ENCODE measurements at regions not wholly inside any gene's neighbourhood (a gene's known extent, or its start where the extent isn't known, plus 50 kb on each side); places are given as distances from the start of the nearest gene placed in this dataset.

GRCh38 chr10:124210263-124210662 is 116.9 kb upstream of the CHST15 start:
- no peak overlapping the region for H2BK120ac ChIP-seq (ENCODE audit: low read depth, low read length)
- no peak overlapping the region for H3K14ac ChIP-seq (ENCODE audit: low read length)
- H2BK5ac ChIP-seq (ENCODE audit: low read length): no peak overlapping the region
- no peak overlapping the region for H3K27ac ChIP-seq (replicated peaks; ENCODE audit: low read length)
- H3K9ac ChIP-seq (ENCODE audit: low read depth, low read length, poor library complexity): no peak overlapping the region
- no peak overlapping the region for H4K8ac ChIP-seq (ENCODE audit: low read depth, low read length)
- no peak overlapping the region for H3K4ac ChIP-seq (ENCODE audit: low read length)
- no peak overlapping the region for H3K4me3 ChIP-seq (ENCODE audit: low read length in 2 of 2)
- H3K4me2 ChIP-seq (ENCODE audit: insufficient read depth, low read length, poor library complexity, severe bottlenecking): no peak overlapping the region
- H3K27me3 ChIP-seq (ENCODE audit: control insufficient read depth in 3 of 3, insufficient read depth in 3 of 3, low read depth in 1 of 3, low read length in 3 of 3): peaks cover 0 to 3% (median 0%) of the 10 kb centered on the region in 3 experiments
- no CpG with 5 or more reads among the region's 1 CpG for WGBS, 2 donors (ENCODE audit: extremely low coverage in 2 of 2, insufficient read length in 2 of 2, insufficient replicate concordance in 1 of 2)
- no peak overlapping the region for H2AK5ac ChIP-seq (ENCODE audit: low read depth, low read length)
- H3K79me1 ChIP-seq (ENCODE audit: low read depth, low read length): no peaks in the 10 kb centered on the region
- H4K91ac ChIP-seq (ENCODE audit: low read depth, low read length, poor library complexity): no peak overlapping the region
- no peak for DNase-seq (ENCODE audit: low spot score)
- peaks cover 0 to 2% of the 10 kb centered on the region in 2 donors for H3K9me3 ChIP-seq (replicated peaks in 1 of 2; ENCODE audit: control insufficient read depth in 2 of 2, insufficient read depth in 1 of 2, low read depth in 1 of 2, low read length in 2 of 2)
- H2BK15ac ChIP-seq (ENCODE audit: low read length): no peak overlapping the region
- no peak overlapping the region for H3K18ac ChIP-seq (ENCODE audit: low read length)
- H3K23ac ChIP-seq (ENCODE audit: low read depth, low read length, poor library complexity): no peak overlapping the region
- no peaks in the 10 kb centered on the region for H3K36me3 ChIP-seq (replicated peaks in 1 of 2; ENCODE audit: control insufficient read depth in 2 of 2, insufficient read depth in 2 of 2, low read length in 2 of 2)
- peaks cover 0 to 2% of the 10 kb centered on the region in 2 donors for H3K4me1 ChIP-seq (ENCODE audit: control insufficient read depth in 2 of 2, insufficient read depth in 1 of 2, low read depth in 1 of 2, low read length in 2 of 2)
- no peak overlapping the region for H2BK12ac ChIP-seq (ENCODE audit: low read length)
- H2AFZ ChIP-seq (ENCODE audit: low read length): no peak overlapping the region

GRCh38 chr10:124207391-124207790 is 114.0 kb upstream of the CHST15 start:
- Histone ChIP-seq H2BK5ac (ENCODE audit: low read length) (no peak overlapping the region), H3K18ac (ENCODE audit: low read length) (no peak overlapping the region), H2AK5ac (ENCODE audit: low read depth, low read length) (no peak overlapping the region), H2BK15ac (ENCODE audit: low read length) (no peak overlapping the region), H4K8ac (ENCODE audit: low read depth, low read length) (no peak overlapping the region), H3K27ac (replicated peaks; ENCODE audit: low read length) (no peak overlapping the region), H3K4me3 (ENCODE audit: low read length in 2 of 2) (no peak overlapping the region), H2AFZ (ENCODE audit: low read length) (no peak overlapping the region), H3K27me3 (ENCODE audit: control insufficient read depth in 3 of 3, insufficient read depth in 3 of 3, low read depth in 1 of 3, low read length in 3 of 3) (peaks cover 0 to 3% (median 0%) of the 10 kb centered on the region in 3 experiments), H3K4ac (ENCODE audit: low read length) (no peak overlapping the region), H3K4me1 (ENCODE audit: control insufficient read depth in 2 of 2, insufficient read depth in 1 of 2, low read depth in 1 of 2, low read length in 2 of 2) (no peaks in the 10 kb centered on the region), H2BK12ac (ENCODE audit: low read length) (no peak overlapping the region), H4K91ac (ENCODE audit: low read depth, low read length, poor library complexity) (no peak overlapping the region), H3K23ac (ENCODE audit: low read depth, low read length, poor library complexity) (no peak overlapping the region), H3K36me3 (replicated peaks in 1 of 2; ENCODE audit: control insufficient read depth in 2 of 2, insufficient read depth in 2 of 2, low read length in 2 of 2) (no peaks in the 10 kb centered on the region), H2BK120ac (ENCODE audit: low read depth, low read length) (no peak overlapping the region), H3K14ac (ENCODE audit: low read length) (no peak overlapping the region), H3K9me3 (replicated peaks in 1 of 2; ENCODE audit: control insufficient read depth in 2 of 2, insufficient read depth in 1 of 2, low read depth in 1 of 2, low read length in 2 of 2) (peaks cover 0 to 2% of the 10 kb centered on the region in 2 donors), H3K79me1 (ENCODE audit: low read depth, low read length) (no peaks in the 10 kb centered on the region), H3K4me2 (ENCODE audit: insufficient read depth, low read length, poor library complexity, severe bottlenecking) (no peak overlapping the region), H3K9ac (ENCODE audit: low read depth, low read length, poor library complexity) (no peak overlapping the region)
- DNase-seq (ENCODE audit: low spot score): no peak
- no CpG with 5 or more reads among the region's 5 CpGs for WGBS, 2 donors (ENCODE audit: extremely low coverage in 2 of 2, insufficient read length in 2 of 2, insufficient replicate concordance in 1 of 2)

DNA sequence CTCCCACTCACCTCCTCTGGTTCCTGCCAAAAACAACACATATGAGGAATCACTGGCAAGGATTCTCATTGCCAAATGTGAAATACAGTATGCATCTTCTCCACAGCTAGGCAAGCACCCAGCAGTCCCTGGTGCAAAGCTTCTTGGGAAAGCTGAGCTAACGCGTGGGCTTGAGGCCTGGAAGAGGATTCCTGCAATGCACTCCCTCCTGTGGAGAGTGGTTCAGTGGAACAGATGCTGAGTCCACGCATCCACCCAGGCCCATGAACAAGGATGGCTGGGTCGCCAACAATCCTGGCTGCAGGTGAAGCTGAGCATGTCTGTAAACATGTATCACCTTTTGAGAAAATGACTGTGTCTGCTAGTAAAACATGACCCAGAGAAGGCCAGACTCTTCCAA is 113.2 kb upstream of the CHST15 start:
- Histone ChIP-seq H2AK5ac (ENCODE audit: low read depth, low read length) (no peak overlapping the region), H3K27me3 (ENCODE audit: control insufficient read depth in 3 of 3, insufficient read depth in 3 of 3, low read depth in 1 of 3, low read length in 3 of 3) (peaks cover 0 to 3% (median 0%) of the 10 kb centered on the region in 3 experiments), H2BK5ac (ENCODE audit: low read length) (no peak overlapping the region), H2BK120ac (ENCODE audit: low read depth, low read length) (no peak overlapping the region), H3K18ac (ENCODE audit: low read length) (no peak overlapping the region), H3K36me3 (replicated peaks in 1 of 2; ENCODE audit: control insufficient read depth in 2 of 2, insufficient read depth in 2 of 2, low read length in 2 of 2) (no peaks in the 10 kb centered on the region), H2AFZ (ENCODE audit: low read length) (no peak overlapping the region), H2BK15ac (ENCODE audit: low read length) (no peak overlapping the region), H3K4me2 (ENCODE audit: insufficient read depth, low read length, poor library complexity, severe bottlenecking) (no peak overlapping the region), H4K91ac (ENCODE audit: low read depth, low read length, poor library complexity) (no peak overlapping the region), H3K9me3 (replicated peaks in 1 of 2; ENCODE audit: control insufficient read depth in 2 of 2, insufficient read depth in 1 of 2, low read depth in 1 of 2, low read length in 2 of 2) (peaks cover 0 to 2% of the 10 kb centered on the region in 2 donors), H3K79me1 (ENCODE audit: low read depth, low read length) (no peaks in the 10 kb centered on the region), H3K4ac (ENCODE audit: low read length) (no peak overlapping the region), H3K14ac (ENCODE audit: low read length) (no peak overlapping the region), H3K27ac (replicated peaks; ENCODE audit: low read length) (no peak overlapping the region), H3K4me1 (ENCODE audit: control insufficient read depth in 2 of 2, insufficient read depth in 1 of 2, low read depth in 1 of 2, low read length in 2 of 2) (no peaks in the 10 kb centered on the region), H3K4me3 (ENCODE audit: low read length in 2 of 2) (no peak overlapping the region), H2BK12ac (ENCODE audit: low read length) (no peak overlapping the region), H4K8ac (ENCODE audit: low read depth, low read length) (no peak overlapping the region), H3K23ac (ENCODE audit: low read depth, low read length, poor library complexity) (no peak overlapping the region), H3K9ac (ENCODE audit: low read depth, low read length, poor library complexity) (no peak overlapping the region)
- WGBS, 2 donors (ENCODE audit: extremely low coverage in 2 of 2, insufficient read length in 2 of 2, insufficient replicate concordance in 1 of 2): no CpG with 5 or more reads among the region's 4 CpGs
- no peak for DNase-seq (ENCODE audit: low spot score)

DNA sequence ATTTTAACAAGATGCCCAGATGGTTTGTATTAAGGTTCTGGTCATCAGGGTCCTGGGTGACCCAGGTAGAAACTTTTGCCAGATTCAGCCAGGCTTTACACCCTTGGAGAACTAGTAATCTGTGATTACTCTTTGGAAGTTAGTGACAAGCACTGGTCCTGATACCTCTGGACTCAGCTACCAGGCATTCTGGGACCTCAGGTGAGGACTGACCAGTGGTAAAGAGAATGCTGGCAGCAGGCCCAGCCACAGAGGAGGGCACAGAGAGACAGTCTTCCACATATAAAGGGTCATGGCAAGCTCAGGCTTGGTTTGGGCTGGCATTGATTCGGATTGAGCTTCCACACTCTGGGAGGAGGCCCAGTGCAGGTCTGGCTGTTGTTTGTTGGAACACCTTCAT is 112.0 kb upstream of the CHST15 start:
- H2BK15ac ChIP-seq (ENCODE audit: low read length): no peak overlapping the region
- H3K36me3 ChIP-seq (replicated peaks in 1 of 2; ENCODE audit: control insufficient read depth in 2 of 2, insufficient read depth in 2 of 2, low read length in 2 of 2): no peaks in the 10 kb centered on the region
- no peaks in the 10 kb centered on the region for H3K4me1 ChIP-seq (ENCODE audit: control insufficient read depth in 2 of 2, insufficient read depth in 1 of 2, low read depth in 1 of 2, low read length in 2 of 2)
- no peak overlapping the region for H2AFZ ChIP-seq (ENCODE audit: low read length)
- no peaks in the 10 kb centered on the region for H3K79me1 ChIP-seq (ENCODE audit: low read depth, low read length)
- no CpG with 5 or more reads among the region's 1 CpG for WGBS, 2 donors (ENCODE audit: extremely low coverage in 2 of 2, insufficient read length in 2 of 2, insufficient replicate concordance in 1 of 2)
- H3K4ac ChIP-seq (ENCODE audit: low read length): no peak overlapping the region
- no peak overlapping the region for H2AK5ac ChIP-seq (ENCODE audit: low read depth, low read length)
- H3K27me3 ChIP-seq (ENCODE audit: control insufficient read depth in 3 of 3, insufficient read depth in 3 of 3, low read depth in 1 of 3, low read length in 3 of 3): peaks cover 0 to 3% (median 0%) of the 10 kb centered on the region in 3 experiments
- H2BK120ac ChIP-seq (ENCODE audit: low read depth, low read length): no peak overlapping the region
- no peak overlapping the region for H3K14ac ChIP-seq (ENCODE audit: low read length)
- no peak overlapping the region for H3K27ac ChIP-seq (replicated peaks; ENCODE audit: low read length)
- H2BK5ac ChIP-seq (ENCODE audit: low read length): no peak overlapping the region
- no peak overlapping the region for H3K9ac ChIP-seq (ENCODE audit: low read depth, low read length, poor library complexity)
- H4K91ac ChIP-seq (ENCODE audit: low read depth, low read length, poor library complexity): no peak overlapping the region
- DNase-seq (ENCODE audit: low spot score): no peak
- H3K4me3 ChIP-seq (ENCODE audit: low read length in 2 of 2): no peak overlapping the region
- H3K9me3 ChIP-seq (replicated peaks in 1 of 2; ENCODE audit: control insufficient read depth in 2 of 2, insufficient read depth in 1 of 2, low read depth in 1 of 2, low read length in 2 of 2): peaks cover 0 to 2% of the 10 kb centered on the region in 2 donors
- H3K18ac ChIP-seq (ENCODE audit: low read length): peak overlapping the region; percentile 24
- no peak overlapping the region for H3K23ac ChIP-seq (ENCODE audit: low read depth, low read length, poor library complexity)
- H2BK12ac ChIP-seq (ENCODE audit: low read length): no peak overlapping the region
- H3K4me2 ChIP-seq (ENCODE audit: insufficient read depth, low read length, poor library complexity, severe bottlenecking): no peak overlapping the region
- no peak overlapping the region for H4K8ac ChIP-seq (ENCODE audit: low read depth, low read length)

All from neuronal stem cell (in vitro differentiated cells).